ENCODE measurements at regions not wholly inside any gene's neighbourhood (a gene's known extent, or its start where the extent isn't known, plus 50 kb on each side); places are given as distances from the start of the nearest gene placed in this dataset.

- no peak for TF ChIP-seq GMEB1 (CRISPR knock-in tag; IDR thresholded peaks at IDR 0.05)
Measured at GRCh38 chr20:12531626-12532025, 477.1 kb upstream of the SPTLC3 start (continued).

- ChIA-PET CTCF (ENCODE audit: low intra/inter-chr PET ratio) (no interaction called here), POLR2A (no interaction called here)
- intact Hi-C loops (cut with micrococcal nuclease) (no loop called here), in situ Hi-C loops (cut with MboI) (no loop called here)
- ATAC-seq (no peak), FAIRE-seq (no peak), DNase-seq (ENCODE audit: extremely low read depth in 1 of 4, low spot score in 3 of 4) (no peak)
- Histone ChIP-seq H3K27me3 (ENCODE audit: control insufficient read depth in 2 of 2, insufficient read depth in 2 of 2, low read length in 2 of 2) (no peaks in the 10 kb centered on the region), H4K20me1 (replicated peaks; ENCODE audit: control insufficient read depth, insufficient read depth, low read length) (no peaks in the 10 kb centered on the region), H3K9me1 (ENCODE audit: control insufficient read depth, insufficient read depth, low read length) (no peaks in the 10 kb centered on the region), H3K4me2 (ENCODE audit: insufficient read depth, low read length) (no peak overlapping the region), H3K79me2 (ENCODE audit: control insufficient read depth, insufficient read depth, low read length) (no peaks in the 10 kb centered on the region), H2AFZ (ENCODE audit: low read depth, low read length) (no peak overlapping the region), H3K36me3 (ENCODE audit: control insufficient read depth, insufficient read depth, low read length) (no peaks in the 10 kb centered on the region), H3K9ac (ENCODE audit: insufficient read depth in 1 of 2, low read depth in 2 of 2, low read length in 2 of 2) (no peak overlapping the region), H3K4me3 (no peak overlapping the region), H3K9me3 (replicated peaks; ENCODE audit: control insufficient read depth, insufficient read depth, low read depth, low read length) (no peaks in the 10 kb centered on the region), H3K4me1 (replicated peaks in 1 of 2; ENCODE audit: control insufficient read depth in 2 of 2, insufficient read depth in 2 of 2, low read length in 2 of 2) (no peaks in the 10 kb centered on the region), H3K27ac (ENCODE audit: extremely low read depth, low read depth, low read length) (no peak overlapping the region)
- 0% methylated on average over 1 of the region's 1 CpG for WGBS (ENCODE audit: insufficient coverage, low coverage, missing lambda C conversion rate)
- BruUV-seq (replicated peaks), result no TSS peak
- TF ChIP-seq ZNF354B (CRISPR knock-in tag; IDR thresholded peaks at IDR 0.05) (no peak), ZNF140 (CRISPR knock-in tag; IDR thresholded peaks at IDR 0.05) (no peak), RBFOX2 (IDR thresholded peaks at IDR 0.05; ENCODE audit: low read depth, low read length) (no peak), SMARCB1 (IDR thresholded peaks at IDR 0.05; ENCODE audit: insufficient read length, low read depth) (no peak), EP300 (IDR thresholded peaks at IDR 0.05; ENCODE audit: low read length) (no peak), KLF13 (tag; IDR thresholded peaks at IDR 0.05; ENCODE audit: borderline replicate concordance, low read depth) (no peak), CHD4 (IDR thresholded peaks at IDR 0.05; ENCODE audit: insufficient read depth, insufficient replicate concordance, low read depth, low read length, poor library complexity, severe bottlenecking) (no peak)
Measured at GRCh38 chr20:12535316-12535715, 473.5 kb upstream of the SPTLC3 start.
